Epithelial cell of esophagus (primary cell): ENCODE measurements at regions not wholly inside any gene's neighbourhood (a gene's known extent, or its start where the extent isn't known, plus 50 kb on each side); places are given as distances from the start of the nearest gene placed in this dataset.
"Not testable (repeated sequence)": the region's sequence is repeated elsewhere in the genome, so short reads cannot be mapped to it uniquely, and the experiment has no call there.

Source experiments
- DNase-seq: peaks from one replicate; pipeline ENCODE4 v3.0.0; 2010; ENCODE audit warnings: low read depth
- H3K4me3 ChIP-seq: 2 replicates; pipeline ENCODE4 v1.5.1; 2011; ENCODE audit warnings: mild to moderate bottlenecking, low read length, control low read depth
- TF ChIP-seq, protein P1 (sequence below): IDR thresholded peaks from 2 replicates; pipeline ENCODE4 v1.5.1; 2011; ENCODE audit warnings: low read depth, mild to moderate bottlenecking, low read length, control low read depth, inconsistent platforms; ENCODE audit not compliant: insufficient read depth; ENCODE audit errors: missing control alignments

DNA sequence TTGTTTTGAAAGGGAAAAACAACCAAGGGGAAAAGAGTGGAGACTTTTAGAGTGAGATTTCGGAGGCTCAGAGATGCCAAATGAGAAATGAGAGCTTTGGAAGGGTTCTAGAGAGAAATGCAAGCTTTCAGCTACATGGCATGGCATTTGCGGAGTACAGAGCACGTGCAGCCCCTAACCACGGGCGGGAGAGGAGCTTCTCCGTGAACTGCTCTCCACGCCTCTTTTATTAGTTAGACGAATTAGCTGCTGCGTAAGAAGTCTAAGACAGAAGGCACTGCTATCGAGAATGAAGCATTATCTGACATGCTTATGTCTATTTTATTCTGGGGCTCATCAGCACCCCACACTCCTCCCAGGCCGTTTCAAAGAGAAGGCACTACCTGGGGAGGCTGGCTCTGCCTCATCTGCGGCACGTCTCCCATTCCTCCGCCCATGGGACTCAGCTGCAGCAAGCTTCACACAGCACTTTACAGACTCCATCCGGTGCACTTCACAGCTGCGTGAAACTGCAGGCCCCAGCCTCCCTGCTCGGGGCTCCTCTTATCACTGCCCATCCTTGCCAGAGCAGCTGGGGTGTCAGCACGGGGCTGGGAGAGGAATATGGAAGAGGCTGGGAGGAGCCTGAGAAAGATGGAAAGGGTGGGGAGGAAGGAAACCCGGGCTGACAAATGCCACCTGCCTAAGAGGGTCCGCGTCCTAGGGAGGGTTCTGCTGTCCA, 207.3 kb upstream of the APCDD1 start:
- TF ChIP-seq, protein P1, sequence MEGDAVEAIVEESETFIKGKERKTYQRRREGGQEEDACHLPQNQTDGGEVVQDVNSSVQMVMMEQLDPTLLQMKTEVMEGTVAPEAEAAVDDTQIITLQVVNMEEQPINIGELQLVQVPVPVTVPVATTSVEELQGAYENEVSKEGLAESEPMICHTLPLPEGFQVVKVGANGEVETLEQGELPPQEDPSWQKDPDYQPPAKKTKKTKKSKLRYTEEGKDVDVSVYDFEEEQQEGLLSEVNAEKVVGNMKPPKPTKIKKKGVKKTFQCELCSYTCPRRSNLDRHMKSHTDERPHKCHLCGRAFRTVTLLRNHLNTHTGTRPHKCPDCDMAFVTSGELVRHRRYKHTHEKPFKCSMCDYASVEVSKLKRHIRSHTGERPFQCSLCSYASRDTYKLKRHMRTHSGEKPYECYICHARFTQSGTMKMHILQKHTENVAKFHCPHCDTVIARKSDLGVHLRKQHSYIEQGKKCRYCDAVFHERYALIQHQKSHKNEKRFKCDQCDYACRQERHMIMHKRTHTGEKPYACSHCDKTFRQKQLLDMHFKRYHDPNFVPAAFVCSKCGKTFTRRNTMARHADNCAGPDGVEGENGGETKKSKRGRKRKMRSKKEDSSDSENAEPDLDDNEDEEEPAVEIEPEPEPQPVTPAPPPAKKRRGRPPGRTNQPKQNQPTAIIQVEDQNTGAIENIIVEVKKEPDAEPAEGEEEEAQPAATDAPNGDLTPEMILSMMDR = no peak
- no peak for DNase-seq
- no peak overlapping the region for H3K4me3 ChIP-seq

DNA sequence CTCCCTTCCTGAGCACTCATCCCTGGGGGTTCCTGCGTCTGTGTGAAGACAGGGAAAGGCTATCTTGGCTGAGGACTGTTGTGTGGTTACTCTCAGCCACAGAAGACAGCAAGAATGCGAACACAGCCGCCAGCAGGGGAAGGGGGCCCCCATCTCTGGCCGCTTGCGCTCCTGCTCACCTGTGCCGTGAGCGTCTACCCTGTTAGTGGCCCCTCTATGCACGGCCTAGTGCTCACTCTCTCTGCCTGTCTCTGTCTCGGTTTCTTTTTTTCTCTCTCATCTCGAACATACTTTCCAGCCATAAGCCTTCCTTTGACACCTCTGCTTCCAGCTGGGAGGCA, 206.7 kb upstream of the APCDD1 start:
- no peak overlapping the region for H3K4me3 ChIP-seq
- DNase-seq = no peak
- TF ChIP-seq, protein P1 = no peak

DNA sequence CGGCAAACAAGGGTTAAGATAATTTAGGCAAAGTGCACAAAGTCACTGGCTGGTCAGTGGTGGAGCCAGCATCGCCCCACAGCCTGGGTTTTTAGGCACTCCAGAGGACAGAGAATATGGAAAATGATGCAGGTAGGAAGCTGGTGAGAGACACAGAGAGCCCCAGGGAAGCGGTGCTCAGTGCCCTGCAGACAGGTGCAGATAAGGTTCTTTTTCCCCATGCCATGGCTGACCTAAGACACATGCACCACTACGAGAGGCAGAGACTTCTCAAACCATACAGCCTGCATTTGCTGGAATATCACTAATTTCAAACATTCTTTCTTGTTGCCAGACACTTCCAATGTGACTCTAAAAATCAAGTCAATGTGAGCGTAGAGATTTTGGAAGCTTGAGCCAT, 205.7 kb upstream of the APCDD1 start:
- DNase-seq = no peak
- H3K4me3 ChIP-seq = no peak overlapping the region
- TF ChIP-seq, protein P1 = no peak

DNA sequence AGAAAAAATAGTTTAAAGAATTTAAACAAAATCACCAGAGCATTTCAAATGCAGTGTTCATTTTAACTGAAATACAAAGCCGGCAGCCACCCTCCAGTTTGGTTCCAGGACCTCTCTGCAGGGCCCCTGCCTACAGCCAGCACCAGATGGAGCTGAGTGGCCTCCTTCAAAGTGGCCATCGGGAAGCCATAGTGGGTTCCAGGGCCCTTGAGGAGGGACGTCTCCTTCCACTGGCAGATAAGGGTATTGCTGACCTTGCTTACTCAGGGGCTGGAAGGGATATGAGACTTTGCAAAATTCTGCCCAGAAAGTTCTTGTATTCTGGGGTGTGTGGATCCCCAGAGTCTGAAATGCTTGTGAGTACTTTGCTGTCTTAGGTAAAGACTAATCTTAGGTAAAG, 205.2 kb upstream of the APCDD1 start:
- TF ChIP-seq, protein P1 = no peak
- H3K4me3 ChIP-seq = no peak overlapping the region
- DNase-seq = no peak

DNA sequence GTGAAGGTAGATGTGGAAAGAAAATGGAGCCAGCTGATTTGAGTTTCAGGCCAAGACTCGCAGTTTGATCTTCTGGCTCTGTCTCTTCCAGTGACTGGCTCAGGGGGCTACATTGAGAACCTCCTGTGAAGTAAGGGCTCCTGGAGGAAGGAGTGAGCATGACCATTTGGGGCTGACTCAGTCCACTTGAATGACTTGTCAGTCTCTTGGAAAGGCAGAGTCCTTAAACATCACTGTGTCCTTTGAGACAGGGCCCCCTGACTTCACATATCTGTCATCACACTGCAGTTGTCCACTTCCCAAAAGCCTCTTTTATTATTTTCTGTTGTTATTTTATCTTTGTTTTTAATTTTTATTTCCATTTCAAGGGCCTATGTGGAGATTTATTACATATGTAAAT, 204.6 kb upstream of the APCDD1 start:
- no peak for DNase-seq
- TF ChIP-seq, protein P1 = no peak
- H3K4me3 ChIP-seq = no peak overlapping the region

DNA sequence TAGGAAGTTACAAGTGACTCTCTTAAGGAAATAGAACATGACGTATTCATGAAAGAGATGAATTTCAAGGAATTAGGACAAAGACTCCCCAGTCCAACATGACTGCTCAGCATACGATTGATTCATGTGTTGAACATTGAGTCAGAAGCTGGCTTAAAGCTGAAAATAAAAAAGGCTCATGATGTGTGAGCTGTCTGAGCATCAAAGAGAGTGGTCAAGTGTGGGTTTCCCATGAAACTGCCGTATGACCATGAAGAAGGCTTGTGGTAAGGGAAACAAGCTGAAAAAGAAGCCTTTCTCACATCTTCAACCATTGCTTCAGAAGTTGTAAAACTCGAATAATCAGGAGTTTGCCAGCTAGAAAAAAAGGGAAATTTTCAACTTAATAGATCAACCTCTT, 201.9 kb upstream of the APCDD1 start:
- H3K4me3 ChIP-seq = no peak overlapping the region
- DNase-seq = no peak
- TF ChIP-seq, protein P1 = no peak

DNA sequence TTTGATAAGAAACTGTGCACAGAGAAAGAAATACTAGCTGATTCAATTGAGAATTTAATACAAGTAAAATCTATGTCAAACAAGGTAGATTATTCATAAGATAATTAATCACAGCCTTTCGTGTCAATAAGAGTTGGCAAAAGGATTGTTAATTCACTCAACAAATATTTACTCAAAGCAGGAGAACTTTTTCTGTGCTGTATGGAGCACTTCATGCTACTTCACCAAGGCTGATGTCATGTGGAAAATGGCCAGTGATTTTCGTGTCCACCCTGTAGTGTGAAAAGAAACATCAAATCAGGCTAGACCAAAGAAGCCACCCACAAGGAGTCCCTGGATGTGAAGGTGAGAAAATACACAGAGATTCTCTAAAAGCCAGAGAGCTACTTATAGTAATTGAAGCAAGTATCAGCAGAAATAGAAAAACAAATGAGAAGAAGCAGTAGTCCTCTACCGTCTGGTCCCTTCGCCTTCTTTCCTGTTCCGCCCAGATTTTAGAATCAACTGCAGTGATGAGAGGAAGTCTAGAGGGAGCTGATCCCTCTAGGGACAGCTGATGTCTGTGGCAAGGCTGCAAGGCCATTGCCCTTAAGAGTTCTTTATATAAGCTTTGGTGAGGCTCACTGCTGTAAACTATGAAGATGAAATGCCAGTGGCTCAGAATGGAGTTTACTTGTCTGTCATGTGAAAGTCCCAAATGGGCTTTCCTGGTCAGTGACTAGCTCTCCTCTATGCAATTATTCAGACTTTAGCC, 201.3 kb upstream of the APCDD1 start:
- DNase-seq = no peak
- H3K4me3 ChIP-seq = no peak overlapping the region
- TF ChIP-seq, protein P1 = no peak

DNA sequence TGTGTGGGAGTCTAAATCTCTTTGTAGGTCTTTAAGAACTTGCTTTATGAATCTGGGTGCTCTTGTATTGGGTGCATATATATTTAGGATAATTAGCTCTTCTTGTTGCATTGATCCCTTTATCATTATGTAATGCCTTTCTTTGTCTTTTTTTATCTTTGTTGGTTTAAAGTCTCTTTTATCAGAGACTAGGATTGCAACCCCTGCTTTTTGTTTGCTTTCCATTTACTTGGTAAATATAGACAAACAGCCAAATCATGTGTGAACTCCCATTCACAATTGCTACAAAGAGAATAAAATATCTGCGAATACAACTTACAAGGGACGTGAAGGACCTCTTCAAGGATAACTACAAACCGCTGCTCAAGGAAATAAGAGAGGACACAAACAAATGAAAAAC, 198.2 kb upstream of the APCDD1 start:
- H3K4me3 ChIP-seq, DNase-seq: not testable (repeated sequence)
